Activated CD4-positive, alpha-beta T cell treated with anti-CD3 and anti-CD28 coated beads, Interleukin-2, amount 50 U/mL, for 16 hours (primary cell): ENCODE measurements at regions not wholly inside any gene's neighbourhood (a gene's known extent, or its start where the extent isn't known, plus 50 kb on each side); places are given as distances from the start of the nearest gene placed in this dataset.
"Not testable (repeated sequence)": the region's sequence is repeated elsewhere in the genome, so short reads cannot be mapped to it uniquely, and the experiment has no call there.

Experiments
- DNase-seq: peaks from one replicate; pipeline ENCODE4 v3.0.0-alpha.2; 2020

DNA sequence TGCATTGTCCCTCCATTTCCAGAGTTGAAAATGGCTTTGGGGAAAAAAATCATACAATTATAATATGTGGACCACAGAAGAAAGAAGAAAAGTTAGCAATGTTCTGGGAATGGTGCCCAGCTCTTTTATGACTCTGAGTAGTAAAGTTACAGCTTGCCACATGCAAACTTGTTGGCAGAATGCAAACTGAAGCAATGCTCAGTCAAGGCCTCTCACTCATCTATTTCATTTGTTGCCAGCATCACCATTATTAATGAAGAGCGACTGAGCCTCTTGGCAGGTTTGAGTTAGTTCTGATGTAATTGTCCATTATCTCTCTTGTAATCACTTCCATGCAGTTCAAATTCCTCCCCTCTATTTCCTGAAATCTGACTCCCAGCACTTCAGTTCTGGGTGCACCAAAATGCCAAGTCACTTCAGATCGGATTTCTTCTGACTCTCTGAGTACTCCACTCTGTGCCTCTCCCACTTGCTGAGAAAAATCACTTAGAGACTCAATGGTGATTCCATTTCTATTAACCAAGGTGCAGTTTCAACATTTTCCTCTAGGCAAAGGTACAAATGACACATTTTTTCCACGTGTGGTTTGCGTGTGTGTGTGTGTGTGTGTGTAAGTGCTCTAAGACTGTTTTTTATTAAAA is 154.4 kb upstream of the STMND1 start:
- DNase-seq = no peak

DNA sequence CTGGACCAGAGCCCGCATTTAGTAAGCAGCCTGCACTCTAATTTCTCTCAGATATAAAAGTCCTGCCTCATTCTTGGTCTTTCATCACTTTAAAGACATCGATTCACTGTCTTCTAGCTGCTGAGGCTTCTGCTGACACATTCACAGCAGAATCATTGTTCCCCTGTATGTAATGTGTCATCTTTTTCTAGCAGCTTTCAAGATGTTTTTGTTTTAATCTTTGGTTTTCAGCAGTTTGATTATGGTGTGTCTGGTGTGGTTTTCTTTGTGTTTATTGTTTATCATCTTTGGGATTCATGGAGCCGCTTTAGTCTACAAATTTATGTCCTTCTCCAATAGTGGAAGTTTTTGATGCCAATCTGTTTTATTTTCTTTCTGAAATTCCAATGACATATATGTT is 157.3 kb upstream of the STMND1 start:
- no peak for DNase-seq

DNA sequence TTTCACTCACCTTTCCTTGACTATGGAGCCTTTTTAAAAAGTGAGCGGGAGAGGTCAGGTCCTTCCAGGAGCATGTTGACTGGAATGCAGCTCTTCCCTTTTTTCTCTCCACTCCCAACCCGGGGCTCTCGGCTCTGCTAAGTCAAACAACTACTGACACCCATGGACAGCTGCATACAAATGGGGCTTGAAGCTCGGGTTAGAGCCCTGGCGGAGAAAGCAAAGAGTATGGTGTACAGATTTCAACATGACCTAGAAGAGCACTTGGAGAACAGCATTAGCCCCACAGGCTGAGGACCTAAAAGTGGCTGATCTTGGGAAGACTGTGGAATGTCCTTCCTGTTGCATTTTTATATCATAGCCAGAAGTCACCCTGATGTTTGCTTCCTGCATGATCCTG is 162.0 kb upstream of the STMND1 start:
- DNase-seq = no peak

DNA sequence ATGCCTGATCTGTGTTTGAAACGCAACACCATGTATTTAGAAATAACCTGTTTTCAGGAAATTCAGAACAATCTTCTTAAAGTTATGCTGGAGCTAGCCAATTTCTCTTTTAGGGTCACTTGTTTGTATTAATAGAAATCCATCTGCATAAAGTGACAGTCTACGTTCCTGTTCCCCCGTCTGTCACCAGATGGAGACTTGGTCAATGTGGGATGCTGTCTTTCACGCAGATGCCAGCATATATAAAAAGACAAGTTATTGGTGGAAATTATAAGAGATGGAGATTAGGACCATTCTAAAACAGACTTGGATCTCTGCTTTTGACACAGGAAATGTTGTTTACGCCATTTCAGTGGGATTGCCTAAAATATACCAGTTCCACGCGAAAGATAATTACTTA is 162.5 kb upstream of the STMND1 start:
- DNase-seq = no peak

DNA sequence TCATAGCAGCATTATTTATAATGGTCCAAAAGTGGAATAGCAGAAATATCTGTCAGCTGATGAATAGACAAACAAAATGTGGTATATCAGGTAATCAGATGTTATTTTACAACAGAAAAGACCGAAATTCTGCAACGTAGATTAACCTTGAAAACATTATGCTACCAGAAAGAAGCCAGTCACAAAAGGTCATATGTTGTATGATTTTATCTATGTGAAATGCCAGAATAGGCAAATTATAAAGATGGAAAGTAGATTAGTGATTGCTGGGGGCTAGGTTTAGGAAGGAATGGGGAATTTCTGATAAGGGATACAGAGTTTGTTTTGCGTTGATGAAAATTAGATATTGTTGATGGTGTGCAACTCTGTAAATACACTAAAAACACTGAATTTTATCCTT is 165.0 kb upstream of the STMND1 start:
- DNase-seq = no peak

DNA sequence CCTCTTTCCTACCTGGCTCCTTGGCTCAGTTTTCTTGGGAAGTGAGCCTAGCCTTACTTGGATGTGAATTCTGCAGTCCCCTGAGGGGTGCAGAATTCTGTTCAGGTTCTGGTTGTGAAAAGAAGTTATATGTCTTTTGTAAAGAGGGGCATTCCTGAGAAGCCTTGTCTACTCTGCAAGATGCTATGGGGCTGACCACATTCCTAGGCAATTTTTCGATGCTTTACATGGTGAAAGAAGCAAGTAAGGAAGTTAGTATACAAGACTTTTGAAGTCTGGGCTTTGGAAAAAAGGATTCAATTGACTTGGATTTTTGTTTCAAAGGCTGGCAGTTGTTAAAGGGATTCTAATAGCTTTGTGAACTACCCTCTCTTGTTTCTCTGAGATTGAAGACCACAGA is 167.9 kb upstream of the STMND1 start:
- DNase-seq = no peak

DNA sequence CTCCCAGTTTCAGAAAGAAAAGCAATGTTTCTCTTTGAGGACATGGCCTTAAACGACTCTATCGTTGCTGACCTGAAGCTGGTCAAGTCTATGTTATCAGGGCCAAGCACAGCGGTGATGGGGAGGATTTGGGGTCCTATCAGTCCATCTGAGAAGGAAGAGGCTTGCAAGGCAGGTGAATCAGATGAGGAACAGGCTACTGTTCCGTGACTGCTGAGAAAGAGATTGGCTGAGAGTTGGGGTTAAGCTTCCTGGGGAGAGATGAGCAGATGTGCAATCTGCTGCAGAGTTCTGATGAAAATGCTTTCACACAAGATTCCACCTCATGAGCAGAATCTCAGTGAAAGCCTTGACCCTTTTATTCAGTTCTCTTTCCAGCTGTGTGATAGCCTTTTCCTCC is 168.3 kb upstream of the STMND1 start:
- DNase-seq = no peak

DNA sequence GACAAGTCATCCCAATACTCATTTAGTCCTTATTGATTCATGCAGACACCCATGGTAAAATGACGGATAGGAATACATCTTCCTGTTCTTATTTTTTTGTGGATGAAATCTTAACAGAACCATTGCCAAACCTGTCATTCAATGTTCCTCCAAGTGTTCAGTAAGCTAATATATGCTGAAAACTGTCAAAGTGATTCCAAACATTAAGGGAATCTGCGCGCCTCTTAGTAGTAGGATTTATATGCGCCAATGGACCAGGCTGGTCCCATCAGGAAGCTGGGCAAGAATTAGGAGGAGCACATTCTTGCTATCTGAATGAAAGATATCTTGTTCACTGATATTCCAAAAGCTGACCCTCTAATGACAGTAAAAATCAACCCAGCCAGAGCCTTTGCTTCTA is 168.9 kb upstream of the STMND1 start:
- DNase-seq = no peak

DNA sequence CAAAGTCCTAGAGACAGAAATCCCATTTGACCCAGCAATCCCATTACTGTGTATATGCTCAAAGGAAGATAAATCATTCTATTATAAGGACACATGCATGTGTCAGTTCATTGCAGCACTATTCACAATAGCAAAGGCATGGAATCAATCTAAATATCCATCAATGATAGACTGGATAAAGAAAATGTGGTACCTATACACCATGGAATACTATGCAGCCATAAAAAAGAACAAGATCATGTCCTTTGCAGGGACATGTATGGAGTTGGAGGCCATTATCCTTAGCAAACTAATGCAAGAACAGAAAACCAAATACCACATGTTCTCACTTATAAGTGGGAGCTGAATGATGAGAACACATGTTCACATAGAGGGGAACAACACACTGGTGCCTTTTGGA is 169.8 kb upstream of the ATXN1 start:
- DNase-seq = not testable (repeated sequence)

DNA sequence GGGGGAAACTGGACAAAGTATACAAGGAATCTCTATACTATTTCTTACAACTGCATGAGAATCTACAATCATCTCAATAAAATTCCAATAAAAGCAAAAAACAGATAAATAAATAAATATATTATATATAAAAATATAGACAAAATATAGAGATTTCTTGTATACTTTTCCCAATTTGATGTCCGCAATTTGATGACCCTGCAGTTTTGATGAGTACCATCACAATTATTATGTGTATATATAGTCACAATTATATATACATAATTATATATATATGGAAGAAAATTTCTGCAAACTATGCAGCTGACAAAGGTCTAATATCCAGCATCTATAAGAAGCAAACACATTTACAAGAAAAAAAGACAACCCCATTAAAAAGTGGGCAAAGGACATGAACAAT is 169.2 kb upstream of the ATXN1 start:
- DNase-seq = no peak

DNA sequence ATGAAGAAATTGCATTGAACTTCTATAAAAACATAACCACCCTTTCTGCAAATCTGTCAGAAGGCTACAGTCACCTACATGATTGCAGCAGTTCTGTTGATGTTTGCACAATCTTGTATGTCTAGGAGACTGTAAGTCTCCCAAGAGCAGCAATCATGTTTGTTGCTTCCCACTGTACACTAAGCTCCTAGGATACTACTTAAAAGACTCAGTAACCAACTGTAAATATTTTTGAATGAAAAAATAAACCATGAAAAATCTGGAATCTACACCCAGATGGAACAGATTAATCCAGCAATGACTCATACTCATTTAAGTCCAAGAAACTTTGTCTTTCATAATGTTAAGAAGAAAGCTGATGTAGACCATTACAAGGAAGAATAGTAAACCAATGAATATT is 168.5 kb upstream of the ATXN1 start:
- DNase-seq = no peak

DNA sequence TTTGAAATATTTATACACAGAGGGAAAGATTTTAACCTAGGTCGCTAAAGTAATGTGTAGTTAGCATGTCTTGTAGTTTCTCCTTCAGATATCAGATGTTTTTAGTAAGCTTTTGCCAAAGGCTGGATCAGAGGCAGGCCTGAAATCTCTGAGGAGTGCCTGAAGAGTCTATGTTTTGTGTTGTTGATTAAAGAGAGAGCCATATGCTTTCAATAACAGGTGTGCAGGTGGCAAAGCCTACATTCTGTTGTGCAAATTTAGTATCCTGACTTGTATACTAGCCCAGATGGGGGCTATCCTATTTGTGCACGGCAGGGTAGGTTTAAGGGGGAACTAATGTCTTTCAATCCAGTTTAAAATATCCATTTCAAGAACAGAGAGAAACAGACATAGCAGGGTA is 167.1 kb upstream of the ATXN1 start:
- DNase-seq = no peak

DNA sequence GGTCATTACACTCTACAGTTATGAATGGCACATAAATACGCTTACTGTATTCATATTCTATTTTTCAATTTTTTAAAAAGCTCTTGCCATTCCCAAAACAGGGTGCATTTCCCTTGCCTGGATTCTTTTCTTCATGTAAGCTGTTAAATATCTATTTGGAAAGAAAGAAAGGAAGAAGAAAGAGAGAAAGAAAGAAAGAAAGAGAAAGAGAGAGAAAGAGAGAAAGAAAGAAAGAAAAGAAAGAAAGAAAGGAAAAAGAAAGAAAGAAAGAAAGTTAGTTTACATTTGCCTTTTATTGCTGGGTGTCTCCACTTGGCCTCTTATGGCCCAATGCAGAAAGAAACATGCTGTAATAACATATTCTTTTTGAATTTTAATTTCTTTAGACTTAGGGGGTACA is 165.9 kb upstream of the ATXN1 start:
- DNase-seq = no peak

DNA sequence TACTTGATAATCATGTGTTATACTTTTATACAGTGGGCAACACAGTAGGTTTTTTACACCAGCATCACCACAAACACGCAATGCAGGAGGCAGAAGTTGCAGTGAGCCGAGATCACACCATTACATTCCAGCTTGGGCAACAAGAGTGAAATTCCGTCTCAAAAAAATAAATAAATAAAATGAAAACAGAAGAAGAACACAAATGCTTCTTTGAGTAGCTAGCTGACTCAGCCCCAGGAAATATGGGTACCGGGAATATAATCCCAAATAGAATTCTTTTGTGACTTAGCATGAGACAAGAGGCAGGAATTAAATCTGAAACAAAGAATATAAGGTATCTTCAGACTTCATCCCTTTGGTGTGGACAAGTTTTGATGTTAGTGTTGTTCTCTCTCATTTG is 164.2 kb upstream of the ATXN1 start:
- DNase-seq = no peak

DNA sequence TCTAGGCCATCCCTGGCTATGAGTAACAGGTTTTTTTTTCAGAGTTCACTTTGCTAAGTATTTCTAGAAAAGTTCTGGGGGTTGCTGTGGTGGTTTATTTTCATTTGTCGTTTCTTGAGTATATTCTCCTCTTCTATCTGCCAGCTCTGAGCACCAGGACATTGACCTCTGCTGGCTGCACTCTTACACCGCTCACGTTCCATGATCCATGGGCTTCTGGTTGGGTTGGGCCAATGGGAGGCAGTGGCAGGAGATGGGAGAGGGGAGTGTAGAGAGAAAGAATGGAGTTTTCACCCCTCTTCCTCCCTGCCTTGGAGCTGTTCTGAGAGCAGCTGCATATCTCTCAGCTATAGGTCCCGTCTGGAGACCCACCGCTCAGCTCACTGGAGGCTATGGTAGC is 161.0 kb upstream of the ATXN1 start:
- DNase-seq = no peak

DNA sequence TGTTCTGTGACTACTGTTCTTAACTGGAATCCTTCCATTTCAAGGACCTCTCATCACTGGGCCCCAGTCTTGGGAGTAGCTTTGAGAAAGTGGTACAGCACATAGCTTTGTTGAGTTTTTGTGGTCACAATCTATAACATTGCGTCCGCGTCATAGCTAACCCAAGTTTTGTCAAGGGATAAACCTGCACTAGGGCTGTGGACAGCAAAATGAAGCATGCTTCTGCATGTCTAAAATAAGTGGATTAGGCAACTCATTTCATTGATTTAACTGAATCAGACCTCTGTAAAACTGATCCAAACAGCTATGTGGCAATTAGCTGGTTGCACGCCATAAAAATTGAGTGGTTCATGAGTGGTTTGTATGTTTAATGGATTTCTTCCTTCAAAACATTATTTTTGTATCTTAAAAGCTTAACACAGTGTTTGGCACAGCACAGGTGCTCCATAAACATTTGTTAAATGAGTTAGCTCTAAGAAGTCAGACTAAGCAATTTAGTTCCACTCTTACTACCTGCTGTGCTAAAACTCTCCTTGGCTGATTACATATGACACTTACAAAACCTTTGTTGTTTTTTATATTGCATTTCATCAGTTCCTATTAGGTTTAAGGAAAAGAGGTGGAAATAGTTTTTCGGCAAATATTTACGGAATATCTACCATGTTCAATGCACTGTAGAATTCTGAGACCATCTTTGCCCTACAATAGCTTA is 160.3 kb upstream of the ATXN1 start:
- DNase-seq = no peak

DNA sequence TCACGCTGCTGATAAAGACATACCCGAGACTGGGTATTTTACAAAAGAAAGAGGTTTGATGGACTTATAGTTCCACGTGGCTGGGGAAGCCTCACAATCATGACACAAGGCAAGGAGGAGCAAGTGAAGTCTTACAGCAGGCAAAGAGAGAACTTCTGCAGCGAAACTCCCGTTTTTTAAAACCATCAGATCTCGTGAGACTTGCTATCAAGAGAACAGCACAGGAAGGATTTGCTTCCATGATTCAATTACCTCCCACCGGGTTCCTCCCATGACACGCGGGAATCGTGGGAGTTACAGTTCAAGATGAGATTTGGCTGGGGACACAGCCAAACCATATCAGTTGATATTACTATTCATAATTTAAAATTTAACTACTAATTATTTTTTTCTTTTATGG is 157.3 kb upstream of the ATXN1 start:
- no peak for DNase-seq

DNA sequence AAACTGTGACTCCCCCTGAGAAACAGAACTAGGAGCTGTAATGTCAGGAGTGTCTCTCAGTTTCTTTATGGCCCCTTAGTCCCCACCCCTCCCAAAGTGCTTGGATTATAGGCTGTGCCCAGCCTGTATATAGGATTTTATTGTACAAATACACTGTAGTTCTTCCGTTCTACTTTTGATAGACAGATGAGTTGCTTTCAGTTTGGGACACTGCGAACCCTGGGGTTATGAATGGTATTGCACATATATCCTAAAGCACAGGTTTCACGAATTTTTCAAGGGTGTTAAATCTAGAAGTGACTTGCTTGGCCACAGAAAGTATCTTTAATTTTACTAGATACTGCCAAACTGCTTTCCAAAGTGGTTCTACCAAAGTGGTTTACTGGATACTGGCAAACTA is 152.9 kb upstream of the ATXN1 start:
- no peak for DNase-seq

DNA sequence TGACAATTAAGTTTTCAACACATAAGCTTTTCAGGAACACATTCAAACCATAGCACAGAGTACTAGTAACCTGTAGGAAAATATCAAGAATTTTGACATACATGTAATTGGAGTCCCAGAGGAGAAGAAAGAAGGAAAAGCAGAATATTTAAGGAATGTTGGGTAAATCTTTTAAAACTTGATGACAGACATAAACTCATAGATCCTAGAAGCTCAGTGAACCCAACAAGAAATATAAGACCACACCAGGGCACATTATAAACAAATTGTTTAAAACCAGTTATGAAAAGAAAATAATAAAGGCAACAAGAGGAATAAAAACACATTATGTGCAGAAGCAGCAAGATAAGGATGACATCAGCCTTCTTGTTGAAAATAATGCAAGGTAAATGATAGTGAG is 151.5 kb upstream of the ATXN1 start:
- DNase-seq = no peak

DNA sequence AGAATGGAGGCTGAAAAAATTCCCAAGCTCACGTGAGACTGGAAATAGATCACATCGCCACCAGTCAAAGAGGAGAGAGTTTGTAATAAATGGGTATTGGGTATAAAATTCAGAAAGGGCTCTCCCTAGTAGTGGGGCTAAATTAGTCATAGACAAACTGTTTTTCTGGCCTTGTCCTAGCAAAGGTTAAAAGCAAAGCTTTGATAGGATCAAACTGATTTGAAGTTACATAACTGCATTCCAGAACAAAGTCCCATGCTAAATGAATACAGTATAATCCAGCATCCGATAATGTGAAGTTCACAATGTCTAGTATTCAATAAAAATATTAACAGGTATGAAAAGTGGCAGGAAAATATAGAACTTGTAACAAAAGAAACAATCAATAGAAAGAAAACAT is 149.8 kb upstream of the ATXN1 start:
- no peak for DNase-seq

DNA sequence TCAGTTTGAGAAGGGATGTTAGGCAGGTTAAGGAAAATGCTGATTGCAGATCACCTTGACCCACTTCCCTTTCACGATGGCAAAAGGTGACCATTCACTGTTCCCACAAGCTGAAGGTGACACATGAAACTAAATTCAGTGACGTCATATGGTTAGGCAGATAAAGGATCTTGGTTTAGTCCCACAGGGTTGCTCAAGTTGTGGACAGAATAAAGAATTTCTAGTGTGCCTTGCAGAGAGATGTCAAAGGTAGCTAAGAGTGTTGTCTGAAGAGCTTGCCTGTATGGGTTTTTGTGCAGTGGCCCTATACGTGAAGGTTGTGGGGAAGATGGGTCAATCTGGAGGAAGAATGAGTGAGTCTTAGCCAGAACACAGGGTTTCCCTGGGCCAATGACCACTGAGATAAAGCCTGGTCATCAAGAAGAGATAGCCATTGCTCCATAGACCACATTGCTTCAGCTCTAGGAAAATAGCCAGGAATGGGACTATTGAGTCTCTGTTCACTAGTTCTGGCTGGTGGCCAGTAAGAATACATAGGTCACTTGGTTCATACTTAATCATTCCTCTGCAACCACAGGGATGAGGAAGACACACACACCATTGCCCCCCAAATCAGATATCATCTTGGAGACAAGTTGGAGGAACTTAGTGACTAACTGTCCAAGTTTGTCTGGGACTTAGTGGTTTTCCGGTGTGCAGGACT is 148.5 kb upstream of the ATXN1 start:
- DNase-seq = peak; percentile 20

DNA sequence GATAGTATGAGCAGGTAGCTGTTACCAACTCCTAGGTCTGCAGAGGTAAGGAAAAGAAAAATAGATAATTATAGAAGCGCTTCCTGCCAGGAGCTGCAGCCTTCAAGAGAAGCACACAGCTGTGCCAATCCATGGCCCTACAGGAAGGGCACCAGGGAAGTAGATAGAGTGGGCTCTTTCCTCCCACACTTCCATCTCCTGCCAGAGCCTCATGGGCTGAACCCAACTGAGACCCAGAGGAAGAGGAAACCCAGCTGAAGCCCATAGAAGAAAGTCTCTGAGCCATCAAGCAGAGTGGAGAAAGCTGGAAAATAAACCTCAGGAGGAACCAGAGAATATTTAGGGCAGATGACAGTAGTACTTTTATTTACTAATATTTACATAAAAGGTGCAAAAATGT is 146.7 kb upstream of the ATXN1 start:
- DNase-seq = no peak

DNA sequence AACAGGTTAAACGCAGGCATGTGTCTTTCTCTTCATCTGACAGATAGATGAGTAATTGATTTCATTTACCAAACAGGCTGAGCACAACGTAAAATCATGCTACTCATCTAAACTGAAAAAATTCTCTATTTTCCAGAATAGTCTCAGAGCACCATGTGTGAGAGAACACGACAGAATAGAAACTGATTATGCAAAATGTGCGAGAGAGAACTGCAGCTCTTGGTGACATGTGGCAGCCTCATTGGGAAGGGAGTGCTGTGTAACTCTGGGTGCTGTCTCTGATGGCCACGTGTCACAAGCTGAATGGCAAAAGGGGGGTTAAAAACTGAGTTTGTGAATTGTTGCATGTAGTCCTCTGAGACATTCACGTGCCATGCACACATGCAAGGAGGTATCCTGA is 143.7 kb upstream of the ATXN1 start:
- no peak for DNase-seq

DNA sequence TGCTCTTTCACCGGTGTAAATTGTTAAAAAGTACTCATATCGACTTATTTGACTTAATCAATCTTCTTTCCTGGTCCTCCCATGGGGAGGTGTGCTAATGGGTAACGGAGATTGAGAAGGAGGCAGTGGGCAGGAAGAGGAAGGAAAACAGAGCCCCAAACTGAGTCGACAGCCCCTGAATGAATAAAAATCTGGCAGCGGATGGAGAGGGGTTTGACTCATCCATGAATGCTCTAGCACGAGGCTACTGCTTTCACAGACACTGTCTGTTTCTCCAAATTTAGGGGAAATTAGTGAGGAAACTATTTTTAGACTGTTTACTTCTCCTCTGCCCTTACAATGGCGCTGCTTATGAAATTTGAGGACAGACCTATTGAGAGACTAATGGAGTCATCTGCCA is 142.2 kb upstream of the ATXN1 start:
- DNase-seq = no peak

DNA sequence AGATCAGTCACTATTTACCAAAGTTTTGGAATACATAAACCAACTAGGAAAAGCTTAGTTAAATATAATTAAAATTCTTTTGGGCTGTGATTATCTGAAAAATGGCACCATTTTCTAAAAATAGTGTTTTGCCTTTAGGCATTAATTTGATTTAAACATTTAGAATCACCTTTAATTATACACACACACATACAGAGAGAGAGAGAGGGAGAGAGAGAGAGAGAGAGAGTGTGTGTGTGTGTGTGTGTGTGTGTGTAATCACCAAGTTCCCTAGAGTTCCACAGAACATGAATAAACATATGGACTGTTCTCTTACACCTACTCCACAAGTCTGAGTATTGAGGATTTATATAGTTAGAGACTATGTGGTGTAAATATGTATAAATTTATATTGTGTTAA is 141.2 kb upstream of the ATXN1 start:
- no peak for DNase-seq
